ENCODE measurements at regions not wholly inside any gene's neighbourhood (a gene's known extent, or its start where the extent isn't known, plus 50 kb on each side); places are given as distances from the start of the nearest gene placed in this dataset.

DNA sequence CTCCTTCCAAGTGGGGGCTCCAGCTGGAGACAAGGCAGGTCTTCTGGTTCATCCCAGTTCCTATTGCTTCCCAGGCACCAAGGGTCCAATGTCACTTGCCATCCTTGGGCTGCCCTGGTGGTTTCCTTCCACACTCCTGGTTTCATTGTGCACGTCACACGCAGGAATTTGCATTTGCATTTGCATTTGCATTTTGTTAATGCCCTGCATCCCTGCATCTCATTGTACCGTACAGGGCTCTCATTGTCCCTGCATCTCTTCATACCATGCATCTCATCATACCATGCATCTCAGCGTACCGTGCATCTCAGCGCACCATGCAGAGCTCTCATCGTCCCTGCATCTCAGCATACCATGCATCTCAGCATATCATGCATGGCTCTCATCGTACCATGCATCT lies 112.2 kb upstream of the SYT13 start:
- TF ChIP-seq CTCF (IDR thresholded peaks at IDR 0.05; ENCODE audit: borderline replicate concordance, extremely low read depth, low read length, poor library complexity, severe bottlenecking) (no peak), EZH2 (IDR thresholded peaks at IDR 0.05; ENCODE audit: borderline replicate concordance, low read depth, low read length, severe bottlenecking) (no peak)

Data from DND-41 (cell line).